Activated CD8-positive, alpha-beta memory T cell treated with anti-CD3 and anti-CD28 coated beads, Interleukin-2, amount 50 U/mL, for 24 hours (primary cell): ENCODE measurements at regions not wholly inside any gene's neighbourhood (a gene's known extent, or its start where the extent isn't known, plus 50 kb on each side); places are given as distances from the start of the nearest gene placed in this dataset.

ENCODE experiments used
- DNase-seq: peaks from one replicate; pipeline ENCODE4 v3.0.0-alpha.2; 2020; ENCODE audit errors: extremely low read depth

DNA sequence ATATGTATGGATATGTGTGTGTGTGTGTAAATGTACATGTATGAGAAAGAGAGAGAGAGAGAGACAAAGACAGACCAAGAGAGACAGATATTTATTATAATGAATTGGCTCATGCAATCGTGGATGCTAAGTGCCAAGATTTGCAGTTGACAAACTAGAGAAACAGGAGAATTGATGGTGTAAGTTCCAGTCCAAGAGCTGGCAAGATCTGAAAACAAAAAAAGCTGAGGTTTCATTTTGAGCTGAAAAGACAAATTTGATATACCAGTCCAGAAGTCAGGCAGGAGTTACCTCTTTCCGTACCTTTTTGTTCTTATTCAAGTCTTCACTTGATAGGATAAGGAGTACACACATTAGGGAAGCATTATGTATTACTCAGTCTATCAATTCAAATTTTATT, 157.8 kb downstream of the COPS8 start:
- no peak for DNase-seq

DNA sequence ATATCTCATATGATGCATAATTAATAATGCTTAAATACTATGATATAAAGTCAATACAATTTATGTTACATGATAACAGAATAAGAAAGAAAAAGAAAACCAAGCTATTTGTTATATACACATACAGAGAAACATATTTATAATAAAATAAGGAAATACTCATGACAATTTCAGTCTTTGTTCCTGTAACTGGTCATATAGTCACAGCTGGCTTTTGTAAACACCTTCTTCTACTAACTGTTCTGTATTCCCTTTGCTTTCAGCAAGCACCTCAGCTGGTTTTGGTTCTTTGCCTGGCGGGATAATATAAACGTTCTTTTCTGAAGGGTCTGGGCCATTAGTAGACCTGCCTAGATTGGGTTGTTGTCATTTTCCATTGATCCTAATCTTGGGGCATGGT, 158.5 kb downstream of the COPS8 start:
- DNase-seq, result no peak

DNA sequence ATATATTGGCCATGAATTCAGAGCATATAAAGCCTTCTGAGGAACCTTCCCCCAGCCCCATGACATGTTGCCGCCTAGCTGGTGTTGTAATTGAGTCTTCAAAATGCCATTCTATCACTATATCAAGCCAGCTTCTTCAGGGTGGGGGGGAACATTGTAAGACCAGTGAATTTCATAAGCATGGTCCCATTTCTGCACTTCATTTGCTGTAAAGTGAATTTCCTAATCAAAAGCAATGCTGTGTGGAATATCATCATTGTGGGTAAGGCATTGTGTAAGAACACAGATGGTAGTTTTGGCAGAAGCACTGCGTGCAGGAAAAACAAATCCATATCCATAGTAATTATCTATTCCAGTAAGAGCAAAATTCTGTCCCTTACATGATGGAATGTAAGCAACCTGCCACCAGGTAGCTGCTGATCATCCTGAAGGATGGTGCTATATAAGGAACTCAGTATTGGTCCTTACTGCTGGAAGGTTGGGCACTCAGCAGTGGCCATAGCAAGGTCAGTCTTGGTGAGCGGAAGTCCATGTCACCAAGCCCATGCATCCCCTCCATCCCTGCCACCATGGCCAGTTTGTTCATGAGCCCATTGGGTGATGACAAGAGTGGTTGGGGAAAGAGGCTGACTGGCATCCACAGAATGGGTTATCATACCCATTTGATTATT, 159.4 kb downstream of the COPS8 start:
- DNase-seq, result no peak

DNA sequence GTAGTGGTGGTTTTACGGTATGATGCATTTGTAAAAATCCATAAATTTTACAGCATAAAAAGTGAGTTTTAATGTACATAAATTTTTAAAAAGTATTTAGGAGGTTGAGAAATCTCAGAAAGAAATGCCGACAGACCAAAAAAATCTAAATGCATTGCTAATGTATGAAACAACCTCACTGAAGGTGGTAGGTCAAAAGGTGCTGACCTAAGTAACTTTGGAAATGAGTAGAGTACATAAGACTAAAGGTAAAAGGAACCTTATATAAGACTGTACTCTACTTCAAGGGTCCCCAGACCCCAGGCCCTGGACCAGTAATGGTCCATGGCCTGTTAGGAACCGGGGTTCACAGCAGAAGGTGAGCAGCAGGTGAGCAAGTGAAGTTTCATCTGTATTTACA, 163.4 kb downstream of the COL6A3 start:
- DNase-seq, result no peak

DNA sequence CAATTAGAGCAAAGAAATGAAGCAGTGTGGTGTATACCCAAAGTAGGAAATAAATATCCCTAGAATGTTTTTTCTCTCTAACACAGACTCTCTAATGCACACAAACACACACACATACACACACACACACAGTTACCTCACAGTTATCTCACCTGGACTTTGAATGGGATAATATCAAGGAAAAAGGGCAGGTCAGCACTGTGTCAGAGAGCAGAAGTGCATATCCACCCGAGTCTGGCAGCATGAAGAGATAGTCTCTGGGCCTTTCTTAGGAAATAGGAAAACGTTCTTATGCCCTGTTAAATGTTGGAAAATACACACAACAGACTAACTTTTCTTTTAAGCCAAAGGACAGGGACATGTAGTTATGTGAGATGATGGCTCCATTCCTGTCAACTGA, 162.0 kb downstream of the COL6A3 start:
- no peak for DNase-seq

DNA sequence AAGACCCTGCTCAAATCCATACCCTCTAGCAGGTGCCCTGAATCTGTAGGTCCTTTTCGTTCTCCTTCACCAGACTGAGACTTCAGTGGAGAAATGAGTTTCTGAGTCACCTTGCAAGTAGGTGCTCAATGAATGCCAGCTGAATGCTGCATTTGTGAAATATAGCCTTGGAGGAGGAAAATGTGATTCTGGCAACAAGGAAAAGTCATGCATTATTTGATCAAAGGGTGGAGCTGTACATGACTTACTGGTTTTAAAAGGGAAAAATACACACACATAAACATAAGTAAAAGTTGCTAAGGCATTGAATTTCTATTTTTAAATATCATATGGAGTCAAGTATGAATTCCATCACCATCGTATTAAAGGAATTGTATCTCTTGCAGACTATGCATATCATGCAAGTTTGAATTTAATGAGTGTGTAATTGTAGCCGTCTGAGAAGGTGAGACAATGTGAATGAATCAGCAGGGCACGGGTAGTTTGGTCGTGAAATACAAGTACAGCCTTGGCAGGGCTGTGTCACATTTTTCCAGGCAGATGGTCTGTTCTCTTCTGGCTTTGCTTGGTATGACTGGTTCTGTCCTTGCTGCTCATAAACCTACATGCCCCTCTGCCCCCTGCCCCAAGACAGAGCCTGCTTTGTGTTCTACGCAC, 160.8 kb downstream of the COL6A3 start:
- DNase-seq, result no peak

- DNase-seq, result no peak
Observed at GRCh38 chr2:237254369-237254861, 159.5 kb downstream of the COL6A3 start.

GRCh38 chr2:237254911-237255578, 158.9 kb downstream of the COL6A3 start:
- DNase-seq, result no peak

- no peak for DNase-seq
Observed at GRCh38 chr2:237256887-237257286, 157.1 kb downstream of the COL6A3 start.

DNA sequence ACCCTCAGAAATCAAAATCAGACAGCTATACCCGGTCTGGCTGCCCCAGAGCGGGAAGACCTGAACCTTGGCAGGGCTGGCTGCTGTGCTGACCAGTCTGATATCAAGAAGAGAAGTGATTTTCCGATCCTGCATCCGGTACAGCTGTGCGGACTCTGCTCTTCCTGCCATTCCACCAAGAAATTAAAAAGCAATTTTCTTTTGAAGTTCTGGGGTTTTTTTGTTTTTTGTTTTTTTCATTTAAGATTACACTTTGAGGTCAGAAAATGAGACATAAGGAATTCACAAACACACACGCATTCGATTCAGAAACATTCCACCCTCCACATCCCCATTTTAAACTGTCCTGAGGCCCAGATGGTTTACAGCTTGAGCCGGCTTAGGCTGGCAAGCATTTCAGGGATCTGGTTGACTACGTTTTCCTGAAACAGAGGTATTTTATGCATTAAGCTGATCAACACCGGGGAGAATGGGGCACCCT, 156.5 kb downstream of the COL6A3 start:
- DNase-seq, result no peak

DNA sequence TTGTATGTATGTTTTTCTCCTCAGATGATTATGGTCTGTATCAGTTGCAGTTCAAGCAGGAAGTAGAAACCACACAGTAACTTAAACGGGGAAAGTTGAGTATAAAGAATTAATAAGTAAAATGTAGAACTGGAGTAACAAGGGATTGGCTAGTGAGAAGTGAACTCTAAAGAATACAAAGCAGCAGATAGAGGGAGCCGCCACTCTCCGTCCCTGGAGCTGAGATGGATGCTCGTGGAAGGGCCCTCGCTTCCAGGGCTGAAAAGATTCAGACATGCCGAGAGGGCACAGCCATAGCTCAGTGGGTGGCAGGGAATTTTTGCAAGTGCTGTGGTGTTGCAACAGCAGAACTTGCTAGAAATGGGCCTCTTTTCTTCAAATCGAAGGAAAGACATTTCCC, 155.8 kb downstream of the COL6A3 start:
- no peak for DNase-seq

DNA sequence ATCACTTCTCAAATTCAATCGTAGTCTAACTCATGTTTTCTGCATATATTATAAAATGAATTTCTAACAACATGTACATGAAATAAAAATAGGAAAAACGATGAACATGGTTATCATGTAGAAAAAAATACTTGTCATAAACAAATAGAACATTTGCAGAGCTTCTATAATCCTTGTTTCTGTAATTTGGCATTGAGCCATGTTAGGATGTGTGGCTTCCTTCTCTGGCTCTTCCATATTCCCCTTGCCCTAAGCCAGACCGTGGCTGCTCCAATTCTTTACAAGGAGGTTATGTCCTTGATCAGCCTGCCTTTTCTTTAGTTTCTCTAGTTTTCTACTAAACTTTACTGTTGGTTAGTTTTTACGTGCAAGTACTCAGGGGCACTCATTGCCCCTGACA, 155.3 kb downstream of the COL6A3 start:
- no peak for DNase-seq

- no peak for DNase-seq
Observed at GRCh38 chr2:237259201-237259600, 154.8 kb downstream of the COL6A3 start.

- DNase-seq, result no peak
Observed at GRCh38 chr2:237260039-237260620, 153.8 kb downstream of the COL6A3 start.

GRCh38 chr2:237260686-237261085, 153.3 kb downstream of the COL6A3 start:
- no peak for DNase-seq

GRCh38 chr2:237261327-237261726, 152.6 kb downstream of the COL6A3 start:
- no peak for DNase-seq

DNA sequence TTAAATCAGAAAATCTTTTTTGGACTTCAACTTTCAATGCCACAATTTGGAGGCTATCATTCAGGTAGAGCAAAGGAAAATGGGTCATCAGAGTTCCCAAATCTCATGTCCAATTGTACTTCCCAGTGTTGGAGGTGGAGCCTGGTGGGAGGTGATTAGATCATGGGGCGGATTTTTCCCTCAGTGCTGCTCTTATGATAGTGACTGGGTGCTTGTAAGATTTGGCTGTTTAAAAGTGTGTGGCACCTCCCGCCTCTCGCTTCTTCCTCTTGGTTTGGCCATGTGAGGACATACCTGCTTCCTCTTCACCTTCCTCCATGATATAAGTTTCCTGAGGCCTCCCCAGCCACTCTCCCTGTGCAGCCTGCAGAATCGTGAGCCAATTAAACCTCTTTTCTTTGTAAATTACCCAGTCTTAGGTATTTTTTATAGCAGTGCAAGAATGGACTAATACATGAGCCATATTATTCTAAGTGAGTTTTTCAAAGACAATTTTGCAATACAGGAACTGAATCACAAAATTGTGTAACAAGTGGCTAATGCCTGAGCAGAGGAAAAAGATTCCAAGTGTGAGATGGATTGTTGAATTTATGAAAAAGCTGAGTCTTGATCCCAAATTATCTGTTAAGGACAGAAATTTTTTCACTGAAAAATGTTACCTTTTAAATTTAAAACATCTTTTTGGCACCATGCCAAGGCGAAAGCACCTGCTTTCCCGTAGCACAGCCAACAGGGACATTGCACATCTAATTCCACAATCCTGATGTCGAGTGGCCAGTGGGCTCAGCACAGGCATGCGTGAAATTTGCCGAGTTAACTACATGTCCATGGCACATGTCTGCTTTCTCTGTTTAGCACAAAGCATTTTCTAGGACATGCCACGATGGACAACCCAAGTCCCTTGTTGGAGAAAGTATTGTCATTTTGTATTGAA, 150.9 kb downstream of the COL6A3 start:
- no peak for DNase-seq

GRCh38 chr2:237264480-237265219, 149.3 kb downstream of the COL6A3 start:
- no peak for DNase-seq

- no peak for DNase-seq
Observed at GRCh38 chr2:237268004-237268708, 145.8 kb downstream of the COL6A3 start.
